ENCODE measurements at regions not wholly inside any gene's neighbourhood (a gene's known extent, or its start where the extent isn't known, plus 50 kb on each side); places are given as distances from the start of the nearest gene placed in this dataset.

DNA sequence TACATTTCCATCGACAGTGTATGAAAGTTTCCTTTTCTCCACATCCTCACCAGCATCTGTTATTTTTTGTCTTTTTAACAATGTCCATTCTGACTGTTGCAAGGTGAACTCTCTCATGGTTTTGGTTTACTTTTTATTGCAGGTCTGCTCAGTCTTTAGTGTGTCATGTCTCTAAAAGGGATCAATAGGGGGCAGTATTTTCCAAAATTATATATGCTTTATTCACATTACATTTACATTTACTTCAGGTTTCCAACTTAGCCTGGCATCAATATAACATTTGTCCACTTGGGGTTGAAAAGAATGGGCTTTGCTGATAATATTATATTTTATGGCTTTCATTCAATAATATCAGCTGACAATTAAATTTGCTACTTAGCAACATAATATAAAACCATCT lies 265.0 kb upstream of the SLITRK2 start:
- CTCF ChIA-PET (ENCODE audit: unreplicated experiment), result no interaction called here
- Histone ChIP-seq H4K20me1 (ENCODE audit: insufficient read depth, low read length) (no peaks in the 10 kb centered on the region), H3K4me1 (ENCODE audit: insufficient read depth, low read length, poor library complexity, severe bottlenecking) (no peaks in the 10 kb centered on the region), H3K36me3 (ENCODE audit: insufficient read depth, low read length) (no peaks in the 10 kb centered on the region), H3K79me2 (ENCODE audit: insufficient read depth, low read depth, low read length) (no peaks in the 10 kb centered on the region), H3K27ac (ENCODE audit: low read depth, low read length, poor library complexity, severe bottlenecking) (no peak overlapping the region), H3K9me2 (ENCODE audit: insufficient read depth, low read length) (no peaks in the 10 kb centered on the region), H3K4me2 (ENCODE audit: low read length) (no peak overlapping the region), H2AFZ (ENCODE audit: low read length) (no peak overlapping the region), H3K4me3 (ENCODE audit: low read depth, low read length, poor library complexity, severe bottlenecking) (no peak overlapping the region), H3K9me3 (ENCODE audit: low read length) (no peaks in the 10 kb centered on the region)
- POLR2A ChIA-PET, result no interaction called here
- intact Hi-C loops (cut with micrococcal nuclease; ENCODE audit: unreplicated experiment), result no loop called here
- BruUV-seq (replicated peaks), result no TSS peak
- no peak for DNase-seq (ENCODE audit: low spot score)
- no peak for TF ChIP-seq EZH2phosphoT487 (IDR thresholded peaks at IDR 0.05; ENCODE audit: borderline replicate concordance, low read depth, low read length)
- TF ChIP-seq, protein P1, sequence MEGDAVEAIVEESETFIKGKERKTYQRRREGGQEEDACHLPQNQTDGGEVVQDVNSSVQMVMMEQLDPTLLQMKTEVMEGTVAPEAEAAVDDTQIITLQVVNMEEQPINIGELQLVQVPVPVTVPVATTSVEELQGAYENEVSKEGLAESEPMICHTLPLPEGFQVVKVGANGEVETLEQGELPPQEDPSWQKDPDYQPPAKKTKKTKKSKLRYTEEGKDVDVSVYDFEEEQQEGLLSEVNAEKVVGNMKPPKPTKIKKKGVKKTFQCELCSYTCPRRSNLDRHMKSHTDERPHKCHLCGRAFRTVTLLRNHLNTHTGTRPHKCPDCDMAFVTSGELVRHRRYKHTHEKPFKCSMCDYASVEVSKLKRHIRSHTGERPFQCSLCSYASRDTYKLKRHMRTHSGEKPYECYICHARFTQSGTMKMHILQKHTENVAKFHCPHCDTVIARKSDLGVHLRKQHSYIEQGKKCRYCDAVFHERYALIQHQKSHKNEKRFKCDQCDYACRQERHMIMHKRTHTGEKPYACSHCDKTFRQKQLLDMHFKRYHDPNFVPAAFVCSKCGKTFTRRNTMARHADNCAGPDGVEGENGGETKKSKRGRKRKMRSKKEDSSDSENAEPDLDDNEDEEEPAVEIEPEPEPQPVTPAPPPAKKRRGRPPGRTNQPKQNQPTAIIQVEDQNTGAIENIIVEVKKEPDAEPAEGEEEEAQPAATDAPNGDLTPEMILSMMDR (conservative IDR thresholded peaks at IDR 0.05; ENCODE audit: low read length), result no peak

DNA sequence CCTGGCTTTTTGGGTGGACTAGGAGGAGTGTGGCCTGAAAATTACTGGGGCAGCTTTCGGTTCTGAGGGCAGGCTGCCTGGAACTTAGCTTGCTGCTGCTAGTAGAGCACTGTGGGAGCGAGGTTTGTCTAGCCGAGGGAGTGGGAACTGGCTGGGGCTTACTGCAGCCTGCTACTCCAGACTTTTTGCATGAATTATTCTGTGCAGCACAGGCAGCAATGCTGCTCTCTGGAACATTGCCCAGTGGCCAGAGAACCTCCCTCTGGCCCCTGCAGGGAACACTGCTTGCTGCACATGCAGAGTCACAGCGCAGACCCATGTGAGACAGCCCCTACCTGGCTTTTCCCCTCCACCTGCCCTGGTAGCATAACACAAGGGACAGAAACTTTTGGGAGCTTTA lies 263.9 kb upstream of the SLITRK2 start:
- no TSS peak for BruUV-seq (replicated peaks)
- Histone ChIP-seq H3K4me1 (ENCODE audit: insufficient read depth, low read length, poor library complexity, severe bottlenecking) (no peaks in the 10 kb centered on the region), H3K27ac (ENCODE audit: low read depth, low read length, poor library complexity, severe bottlenecking) (no peak overlapping the region), H3K4me3 (ENCODE audit: low read depth, low read length, poor library complexity, severe bottlenecking) (no peak overlapping the region), H3K9me3 (ENCODE audit: low read length) (no peaks in the 10 kb centered on the region), H2AFZ (ENCODE audit: low read length) (no peak overlapping the region), H3K79me2 (ENCODE audit: insufficient read depth, low read depth, low read length) (no peaks in the 10 kb centered on the region), H3K4me2 (ENCODE audit: low read length) (no peak overlapping the region), H4K20me1 (ENCODE audit: insufficient read depth, low read length) (no peaks in the 10 kb centered on the region), H3K9me2 (ENCODE audit: insufficient read depth, low read length) (no peaks in the 10 kb centered on the region), H3K36me3 (ENCODE audit: insufficient read depth, low read length) (no peaks in the 10 kb centered on the region)
- TF ChIP-seq EZH2phosphoT487 (IDR thresholded peaks at IDR 0.05; ENCODE audit: borderline replicate concordance, low read depth, low read length), result no peak
- TF ChIP-seq, protein P1 (conservative IDR thresholded peaks at IDR 0.05; ENCODE audit: low read length), result no peak
- ChIA-PET CTCF (ENCODE audit: unreplicated experiment) (no interaction called here), POLR2A (interaction anchor here (0.5 kb wide), 1 partner anchor 814 kb away, joined by 3 read pairs; no protein-coding TSS in a partner anchor)
- intact Hi-C loops (cut with micrococcal nuclease; ENCODE audit: unreplicated experiment), result no loop called here
- no peak for DNase-seq (ENCODE audit: low spot score)

DNA sequence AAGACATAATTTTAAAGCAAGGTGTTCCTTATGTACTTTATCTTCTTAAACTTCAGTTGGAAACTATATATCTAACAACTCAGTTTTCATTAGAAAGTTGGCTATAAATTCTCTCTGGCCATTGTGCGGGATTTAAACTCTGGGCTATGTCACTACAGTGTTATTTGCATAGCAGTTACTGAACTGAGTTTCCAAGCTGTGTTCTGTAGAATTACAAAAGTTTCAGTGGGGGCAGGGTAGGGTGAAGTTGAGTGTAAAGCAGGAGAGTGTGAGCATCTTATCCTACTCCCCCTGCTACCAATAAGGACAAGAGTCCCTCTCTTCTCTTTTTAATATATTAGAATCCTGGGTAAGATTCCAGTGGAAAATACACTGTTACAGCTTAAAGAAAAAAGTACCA lies 254.5 kb upstream of the SLITRK2 start:
- CTCF ChIA-PET (ENCODE audit: unreplicated experiment), result no interaction called here

More for the DNA sequence above, 254.5 kb upstream of the SLITRK2 start:
- BruUV-seq (replicated peaks), result no TSS peak
- no peak overlapping the region for H3K4me2 ChIP-seq (ENCODE audit: low read length)
- intact Hi-C loops (cut with micrococcal nuclease; ENCODE audit: unreplicated experiment), result no loop called here
- H3K4me1 ChIP-seq (ENCODE audit: insufficient read depth, low read length, poor library complexity, severe bottlenecking), result no peaks in the 10 kb centered on the region
- no peaks in the 10 kb centered on the region for H3K9me3 ChIP-seq (ENCODE audit: low read length)
- no peaks in the 10 kb centered on the region for H3K36me3 ChIP-seq (ENCODE audit: insufficient read depth, low read length)
- TF ChIP-seq, protein P1 (conservative IDR thresholded peaks at IDR 0.05; ENCODE audit: low read length), result no peak
- TF ChIP-seq EZH2phosphoT487 (IDR thresholded peaks at IDR 0.05; ENCODE audit: borderline replicate concordance, low read depth, low read length), result no peak
- no peak overlapping the region for H3K27ac ChIP-seq (ENCODE audit: low read depth, low read length, poor library complexity, severe bottlenecking)
- POLR2A ChIA-PET, result no interaction called here
- no peak overlapping the region for H2AFZ ChIP-seq (ENCODE audit: low read length)
- H3K9me2 ChIP-seq (ENCODE audit: insufficient read depth, low read length), result no peaks in the 10 kb centered on the region
- H3K79me2 ChIP-seq (ENCODE audit: insufficient read depth, low read depth, low read length), result no peaks in the 10 kb centered on the region
- H3K4me3 ChIP-seq (ENCODE audit: low read depth, low read length, poor library complexity, severe bottlenecking), result no peak overlapping the region
- DNase-seq (ENCODE audit: low spot score), result no peak
- H4K20me1 ChIP-seq (ENCODE audit: insufficient read depth, low read length), result no peaks in the 10 kb centered on the region
